PC-3 (cell line): ENCODE measurements at regions not wholly inside any gene's neighbourhood (a gene's known extent, or its start where the extent isn't known, plus 50 kb on each side); places are given as distances from the start of the nearest gene placed in this dataset.

Experiments used
- ATAC-seq: fragments of 200-7000 bp; cut with Tn5 transposase; 2 replicates; pipeline ENCODE4 v1.9.1; 2020; ENCODE audit warnings: mild to moderate bottlenecking, moderate library complexity
- BruUV-seq: library from RNA; stranded (reverse); fragments of 400-500 nt; replicated peaks from 2 replicates; lab custom pipeline; 2021; lab: Mats Ljungman, UMichigan
- CTCF ChIA-PET: fragments of 300-600 bp; sonication (Branson Sonifier 250); formaldehyde crosslinking; loops from one replicate; lab custom pipeline; 2022; ENCODE audit warnings: antibody characterized with exemption; lab: Charles Lee
- POLR2A ChIA-PET: fragments of 300-600 bp; sonication (Branson Sonifier 250); formaldehyde crosslinking; loops from one replicate; lab custom pipeline; 2022; ENCODE audit warnings: antibody characterized with exemption; ENCODE audit not compliant: unreplicated experiment; lab: Charles Lee
- DNase-seq: peaks from one replicate; pipeline ENCODE4 v3.0.0-alpha.2; 2015
- H2AFZ ChIP-seq: fragments of 300-600 bp; sonication (generic); 2 replicates; pipeline ENCODE4 v1.6.0; 2016; ENCODE audit warnings: antibody characterized with exemption, low read length
- H3F3A ChIP-seq: fragments of 300-600 bp; sonication (generic); one replicate; pipeline ENCODE4 v1.6.0; 2017; ENCODE audit warnings: antibody characterized with exemption, low read length, control low read depth, mild to moderate bottlenecking; ENCODE audit not compliant: unreplicated experiment
- H3K27ac ChIP-seq: fragments of 300-600 bp; sonication (generic); 2 replicates; pipeline ENCODE4 v1.5.1; 2016; ENCODE audit warnings: mild to moderate bottlenecking, low read length
- H3K27me3 ChIP-seq: fragments of 300-600 bp; sonication (generic); 2 replicates; pipeline ENCODE4 v1.6.1; 2016; ENCODE audit warnings: low read length, mixed read lengths
- H3K36me3 ChIP-seq: fragments of 300-600 bp; sonication (generic); 2 replicates; pipeline ENCODE4 v1.6.1; 2016; ENCODE audit warnings: low read depth, mixed run types, low read length, mixed read lengths
- H3K4me1 ChIP-seq: fragments of 300-600 bp; sonication (generic); 2 replicates; pipeline ENCODE4 v1.5.1; 2016; ENCODE audit warnings: low read length; ENCODE audit not compliant: insufficient read depth
- H3K4me2 ChIP-seq: fragments of 300-600 bp; sonication (generic); 2 replicates; pipeline ENCODE4 v1.6.0; 2016; ENCODE audit warnings: low read length
- H3K4me3 ChIP-seq: fragments of 300-600 bp; sonication (generic); 2 replicates; pipeline ENCODE4 v1.5.1; 2016; ENCODE audit warnings: mild to moderate bottlenecking, low read length, mixed read lengths
- H3K79me2 ChIP-seq: fragments of 300-600 bp; sonication (generic); 2 replicates; pipeline ENCODE4 v1.6.1; 2017; ENCODE audit warnings: low read length, mixed read lengths
- H3K9ac ChIP-seq: fragments of 300-600 bp; sonication (generic); 2 replicates; pipeline ENCODE4 v1.6.0; 2016; ENCODE audit warnings: mild to moderate bottlenecking, low read length
- H3K9me2 ChIP-seq: fragments of 300-600 bp; sonication (generic); replicated peaks from 2 replicates; pipeline ENCODE4 v1.6.1; 2016; ENCODE audit warnings: mixed run types, low read length, mixed read lengths
- H3K9me3 ChIP-seq: fragments of 300-600 bp; sonication (generic); 2 replicates; pipeline ENCODE4 v1.6.1; 2016; ENCODE audit warnings: low read length, mixed read lengths
- H4K20me1 ChIP-seq: fragments of 300-600 bp; sonication (generic); 2 replicates; pipeline ENCODE4 v1.6.1; 2016; ENCODE audit warnings: low read length, mixed read lengths
- EZH2 ChIP-seq: fragments of 300-600 bp; sonication (generic); IDR thresholded peaks from one replicate; pipeline ENCODE4 v1.6.1; 2017; ENCODE audit warnings: antibody characterized with exemption, mild to moderate bottlenecking, low read length; ENCODE audit not compliant: unreplicated experiment
- EZH2phosphoT487 ChIP-seq: fragments of 300-600 bp; sonication (generic); IDR thresholded peaks from 2 replicates; pipeline ENCODE4 v1.6.1; 2018; ENCODE audit warnings: mild to moderate bottlenecking, antibody characterized with exemption, low read length, borderline replicate concordance
- intact Hi-C: fragments of 100-400 bp; cut with micrococcal nuclease; formaldehyde crosslinking; loops from 2 replicates; pipeline ENCODE4 v1.9.0; 2023
- TF ChIP-seq, protein P1 (sequence below): fragments of 300-600 bp; sonication (generic); conservative IDR thresholded peaks from 2 replicates; pipeline ENCODE4 v1.5.1; 2017; ENCODE audit warnings: antibody characterized with exemption, low read depth, mild to moderate bottlenecking, low read length

DNA sequence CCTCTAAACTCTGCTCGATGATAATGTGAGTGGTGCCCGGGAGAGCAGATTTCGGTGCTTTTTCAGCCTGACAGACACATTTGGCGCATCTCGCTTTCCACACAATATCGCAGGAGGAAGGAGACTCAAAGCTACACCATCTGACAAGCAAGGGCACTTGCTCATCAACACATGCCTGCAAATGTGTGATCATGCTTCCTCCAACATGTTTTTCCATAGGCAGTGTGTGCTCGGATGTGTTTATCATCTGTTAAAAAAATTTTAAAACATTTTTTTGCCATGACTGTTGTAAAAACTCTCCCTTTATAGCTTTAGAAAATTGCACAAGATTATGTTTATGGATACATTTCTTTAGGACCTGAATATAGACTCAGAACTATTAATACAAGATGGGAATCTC is 170.3 kb upstream of the PUDP start:
- ChIA-PET CTCF (interaction anchor here (0.6 kb wide), 1 partner anchor 356 kb away, joined by 3 read pairs; no protein-coding TSS in a partner anchor), POLR2A (no interaction called here)
- BruUV-seq, result no TSS peak
- Histone ChIP-seq H3K9me2 (no peaks in the 10 kb centered on the region), H3K36me3 (no peaks in the 10 kb centered on the region), H3K4me1 (peaks cover 11% of the 10 kb centered on the region; the same call in 1 of the 2 replicates), H3K9ac (no peak overlapping the region), H3F3A (no peaks in the 10 kb centered on the region), H3K4me3 (no peak overlapping the region), H3K27ac (no peak overlapping the region), H3K27me3 (no peaks in the 10 kb centered on the region), H3K9me3 (no peaks in the 10 kb centered on the region), H2AFZ (no peak overlapping the region), H3K79me2 (no peaks in the 10 kb centered on the region), H3K4me2 (no peak overlapping the region), H4K20me1 (no peaks in the 10 kb centered on the region)
- ATAC-seq (no peak), DNase-seq (no peak)
- intact Hi-C loops, result no loop called here
- TF ChIP-seq, protein P1, sequence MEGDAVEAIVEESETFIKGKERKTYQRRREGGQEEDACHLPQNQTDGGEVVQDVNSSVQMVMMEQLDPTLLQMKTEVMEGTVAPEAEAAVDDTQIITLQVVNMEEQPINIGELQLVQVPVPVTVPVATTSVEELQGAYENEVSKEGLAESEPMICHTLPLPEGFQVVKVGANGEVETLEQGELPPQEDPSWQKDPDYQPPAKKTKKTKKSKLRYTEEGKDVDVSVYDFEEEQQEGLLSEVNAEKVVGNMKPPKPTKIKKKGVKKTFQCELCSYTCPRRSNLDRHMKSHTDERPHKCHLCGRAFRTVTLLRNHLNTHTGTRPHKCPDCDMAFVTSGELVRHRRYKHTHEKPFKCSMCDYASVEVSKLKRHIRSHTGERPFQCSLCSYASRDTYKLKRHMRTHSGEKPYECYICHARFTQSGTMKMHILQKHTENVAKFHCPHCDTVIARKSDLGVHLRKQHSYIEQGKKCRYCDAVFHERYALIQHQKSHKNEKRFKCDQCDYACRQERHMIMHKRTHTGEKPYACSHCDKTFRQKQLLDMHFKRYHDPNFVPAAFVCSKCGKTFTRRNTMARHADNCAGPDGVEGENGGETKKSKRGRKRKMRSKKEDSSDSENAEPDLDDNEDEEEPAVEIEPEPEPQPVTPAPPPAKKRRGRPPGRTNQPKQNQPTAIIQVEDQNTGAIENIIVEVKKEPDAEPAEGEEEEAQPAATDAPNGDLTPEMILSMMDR, result no peak
- no peak for TF ChIP-seq EZH2
- TF ChIP-seq EZH2phosphoT487, result no peak

DNA sequence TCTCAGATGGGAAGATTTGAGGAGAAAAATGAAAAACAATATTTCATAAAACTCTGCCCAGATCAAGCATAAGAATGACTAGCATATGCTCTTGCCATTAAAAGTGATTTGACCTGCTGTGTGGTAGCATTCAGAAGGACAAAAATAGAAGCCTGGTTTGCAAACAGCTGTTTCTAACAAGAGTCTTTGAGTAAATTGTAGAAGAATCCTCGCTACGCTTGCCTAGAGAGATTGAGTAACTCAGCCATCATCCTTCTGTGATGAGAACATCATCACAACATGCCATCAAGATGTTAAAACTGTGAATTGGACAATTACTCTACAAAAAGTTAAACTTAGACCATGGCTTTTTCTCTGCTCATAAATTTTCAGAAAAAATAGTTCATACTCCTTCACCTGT is 168.9 kb upstream of the PUDP start:
- BruUV-seq, result no TSS peak
- no peak overlapping the region for H2AFZ ChIP-seq
- CTCF ChIA-PET, result no interaction called here
- H3K27ac ChIP-seq, result no peak overlapping the region
- no peaks in the 10 kb centered on the region for H3K9me3 ChIP-seq
- H3K27me3 ChIP-seq, result no peaks in the 10 kb centered on the region
- ATAC-seq (no peak), DNase-seq (no peak)
- no peaks in the 10 kb centered on the region for H4K20me1 ChIP-seq
- POLR2A ChIA-PET, result no interaction called here
- no peaks in the 10 kb centered on the region for H3K9me2 ChIP-seq
- H3K4me1 ChIP-seq, result peaks cover 11% of the 10 kb centered on the region; the same call in 1 of the 2 replicates
- H3K79me2 ChIP-seq, result no peaks in the 10 kb centered on the region
- no peak overlapping the region for H3K4me2 ChIP-seq
- intact Hi-C loops, result no loop called here
- no peak overlapping the region for H3K9ac ChIP-seq
- H3F3A ChIP-seq, result no peaks in the 10 kb centered on the region
- no peaks in the 10 kb centered on the region for H3K36me3 ChIP-seq
- TF ChIP-seq, protein P1, result no peak
- no peak for TF ChIP-seq EZH2phosphoT487
- TF ChIP-seq EZH2, result no peak
- no peak overlapping the region for H3K4me3 ChIP-seq

DNA sequence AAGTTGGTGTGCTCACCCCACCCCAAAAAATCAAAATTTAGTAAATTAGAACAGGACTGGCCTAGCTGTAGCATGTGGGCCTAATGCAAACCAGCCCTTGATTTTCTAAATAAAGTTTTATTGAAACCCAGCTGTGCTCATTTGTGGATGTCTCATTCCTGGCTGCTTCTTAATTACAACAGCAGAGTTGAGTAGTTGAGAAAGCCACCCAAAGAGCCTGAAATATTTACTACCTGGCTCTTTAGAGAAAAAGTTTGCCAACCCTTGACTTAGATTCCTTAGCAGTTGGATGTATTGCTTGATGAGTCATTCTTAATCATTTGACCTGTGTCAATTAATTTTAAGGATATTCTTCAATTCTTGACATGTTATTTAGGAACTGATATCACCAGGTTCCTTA is 168.3 kb upstream of the PUDP start:
- H3F3A ChIP-seq, result no peaks in the 10 kb centered on the region
- no peak for TF ChIP-seq EZH2
- TF ChIP-seq, protein P1, result no peak
- TF ChIP-seq EZH2phosphoT487, result no peak
- H3K4me1 ChIP-seq, result peaks cover 11% of the 10 kb centered on the region; the same call in 1 of the 2 replicates
- ATAC-seq (peak; percentile 35), DNase-seq (peak; percentile 53)
- H3K9ac ChIP-seq, result no peak overlapping the region
- H4K20me1 ChIP-seq, result no peaks in the 10 kb centered on the region
- POLR2A ChIA-PET, result no interaction called here
- H3K9me3 ChIP-seq, result no peaks in the 10 kb centered on the region
- H3K4me2 ChIP-seq, result no peak overlapping the region
- CTCF ChIA-PET, result no interaction called here
- BruUV-seq, result no TSS peak
- no peaks in the 10 kb centered on the region for H3K9me2 ChIP-seq
- H3K27ac ChIP-seq, result no peak overlapping the region
- intact Hi-C loops, result no loop called here
- H3K36me3 ChIP-seq, result no peaks in the 10 kb centered on the region
- no peaks in the 10 kb centered on the region for H3K27me3 ChIP-seq
- H3K4me3 ChIP-seq, result no peak overlapping the region
- no peak overlapping the region for H2AFZ ChIP-seq
- H3K79me2 ChIP-seq, result no peaks in the 10 kb centered on the region
